ENCODE measurements at regions not wholly inside any gene's neighbourhood (a gene's known extent, or its start where the extent isn't known, plus 50 kb on each side); places are given as distances from the start of the nearest gene placed in this dataset.

GRCh38 chr22:49628391-49629260 lies 199.0 kb downstream of the BRD1 start:
- TF ChIP-seq CTCF (IDR thresholded peaks at IDR 0.05) = no peak
- no peak for TF ChIP-seq TCF7L2 (IDR thresholded peaks at IDR 0.05; ENCODE audit: low read depth, low read length)
- no peak for TF ChIP-seq POLR2AphosphoS5 (IDR thresholded peaks at IDR 0.05; ENCODE audit: low read depth, low read length)

Measured in Panc1 (cell line).